ENCODE measurements at regions not wholly inside any gene's neighbourhood (a gene's known extent, or its start where the extent isn't known, plus 50 kb on each side); places are given as distances from the start of the nearest gene placed in this dataset.

GRCh38 chr16:87040169-87041117 lies 276.7 kb downstream of the C16orf95 start:
- TF ChIP-seq REST (IDR thresholded peaks at IDR 0.05; ENCODE audit: low read depth, low read length) (no peak), POLR2A (IDR thresholded peaks at IDR 0.05; ENCODE audit: low read depth, low read length) (no peak), POLR2AphosphoS5 (IDR thresholded peaks at IDR 0.05; ENCODE audit: low read length) (no peak)
